ENCODE measurements at regions not wholly inside any gene's neighbourhood (a gene's known extent, or its start where the extent isn't known, plus 50 kb on each side); places are given as distances from the start of the nearest gene placed in this dataset.
A peak's percentile ranks its signal among the peaks of the same experiment; 100 is the strongest.
"Not testable (repeated sequence)": the region's sequence is repeated elsewhere in the genome, so short reads cannot be mapped to it uniquely, and the experiment has no call there.

DNA sequence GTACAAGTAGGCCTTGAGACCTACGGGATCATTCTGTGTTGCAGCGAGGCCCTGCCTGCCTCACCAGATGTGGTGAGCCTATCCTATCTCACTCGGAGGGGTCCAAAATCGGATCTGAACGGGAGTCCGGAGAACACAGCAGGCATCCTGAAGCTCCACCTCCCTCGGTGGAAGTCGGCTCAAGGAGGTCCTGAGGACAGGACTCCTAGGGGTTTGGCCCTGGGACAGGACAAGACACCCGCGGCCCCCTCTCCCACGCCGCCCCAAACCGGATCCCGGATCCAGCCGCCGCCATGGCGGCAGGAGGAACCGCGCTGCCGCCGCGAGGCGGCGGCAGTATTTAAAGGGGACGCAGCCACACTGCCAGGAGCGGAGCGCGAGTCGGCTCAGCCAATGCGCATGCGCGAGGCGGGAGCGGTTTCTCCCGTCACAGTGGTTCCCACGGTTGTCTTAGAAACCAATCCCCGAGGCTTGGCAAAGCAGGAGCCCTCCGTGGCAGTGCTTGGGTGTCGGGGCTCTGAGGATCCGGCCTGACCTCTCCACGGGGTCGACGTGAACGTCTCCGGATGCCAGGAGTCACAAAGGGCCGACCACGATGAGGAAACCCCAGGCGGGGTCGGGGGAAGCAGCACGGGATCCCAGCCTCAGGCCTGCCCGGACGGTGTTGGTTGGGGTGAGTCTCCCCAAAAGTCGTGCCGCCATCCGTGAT is 454.6 kb upstream of the ZNG1F start:
- peak in 1 of 2 donors; percentile 39 for DNase-seq (ENCODE audit: low read depth in 2 of 2, low spot score in 1 of 2)

GRCh38 chr9:41633726-41634125 is 444.6 kb upstream of the ZNG1F start:
- not testable (repeated sequence) for DNase-seq (ENCODE audit: low read depth in 2 of 2, low spot score in 1 of 2)

DNA sequence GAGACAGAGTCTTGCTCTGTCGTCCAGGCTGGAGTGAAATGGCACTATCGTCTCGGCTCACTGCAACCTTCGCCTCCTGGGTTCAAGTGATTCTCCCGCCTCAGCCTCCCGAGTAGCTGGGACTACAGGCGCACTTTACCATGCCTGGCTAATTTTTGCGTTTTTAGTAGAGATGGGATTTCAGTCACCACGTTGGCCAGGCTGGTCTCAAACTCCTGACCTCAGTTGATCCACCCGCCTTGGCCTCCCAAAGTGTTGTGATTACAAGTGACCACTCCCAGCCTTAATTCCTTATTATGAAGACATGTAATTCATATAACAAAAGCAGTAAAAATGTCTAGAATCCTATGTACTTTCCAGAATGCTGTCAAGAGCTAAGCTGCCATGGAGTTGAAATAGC is 434.5 kb upstream of the ZNG1F start:
- DNase-seq (ENCODE audit: low read depth in 2 of 2, low spot score in 1 of 2): not testable (repeated sequence)

DNA sequence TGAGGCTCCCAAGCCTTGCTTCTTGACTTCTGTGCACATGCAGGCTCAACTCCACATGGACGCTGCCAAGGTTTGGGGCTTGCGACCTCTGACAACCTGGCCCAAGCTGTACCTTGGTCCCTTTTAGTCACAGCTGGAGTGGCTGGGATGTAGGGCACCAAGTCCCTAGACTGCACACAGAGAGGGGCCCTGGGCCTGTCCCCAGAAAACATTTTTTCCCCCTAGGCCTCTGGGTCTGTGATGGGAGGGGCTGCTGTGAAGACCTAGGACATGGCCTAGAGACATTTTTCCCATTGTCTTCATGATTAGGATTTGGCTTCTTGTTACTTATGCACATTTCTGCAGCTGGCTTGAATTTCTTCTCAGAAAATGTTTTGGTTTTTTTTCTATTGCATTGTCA is 430.1 kb upstream of the ZNG1F start:
- not testable (repeated sequence) for DNase-seq (ENCODE audit: low read depth in 2 of 2, low spot score in 1 of 2)

DNA sequence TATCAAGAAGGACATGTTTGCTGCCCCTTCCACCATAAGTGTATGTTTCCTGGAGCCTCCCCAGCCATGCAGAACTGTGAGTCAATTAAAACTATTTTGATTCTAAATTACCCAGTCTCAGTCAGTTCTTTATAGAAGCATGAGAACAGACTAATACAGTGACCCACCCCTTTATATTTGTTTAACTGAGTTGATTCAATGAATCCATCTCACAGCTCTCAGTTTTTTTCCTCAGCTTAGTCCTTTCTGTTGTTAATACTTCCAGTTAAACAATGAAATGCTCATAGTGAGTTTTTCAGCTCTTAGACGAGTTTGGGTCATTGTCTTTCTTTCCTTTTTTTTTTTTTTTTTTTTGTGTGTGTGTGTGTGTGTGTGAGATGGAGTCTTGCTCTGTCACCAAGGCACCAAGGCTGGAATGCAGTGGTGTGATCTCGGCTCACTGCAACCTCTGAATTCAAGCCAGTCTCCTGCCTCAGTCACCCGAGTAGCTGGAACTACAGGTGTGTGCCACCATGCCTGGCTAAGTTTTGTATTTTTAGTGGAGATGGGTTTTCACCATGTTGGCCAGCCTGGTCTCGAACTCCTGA is 417.9 kb upstream of the ZNG1F start:
- not testable (repeated sequence) for DNase-seq (ENCODE audit: low read depth in 2 of 2, low spot score in 1 of 2)

GRCh38 chr9:41565572-41565971 is 376.5 kb upstream of the ZNG1F start:
- DNase-seq (ENCODE audit: low read depth in 2 of 2, low spot score in 1 of 2): not testable (repeated sequence)

All from stimulated activated CD8-positive, alpha-beta memory T cell treated with anti-CD3 and anti-CD28 coated beads, Interleukin-4, amount 100 ng/mL, for 1 hour (primary cell).